DOHH2 (cell line): ENCODE measurements at regions not wholly inside any gene's neighbourhood (a gene's known extent, or its start where the extent isn't known, plus 50 kb on each side); places are given as distances from the start of the nearest gene placed in this dataset.

Experiments
- H3F3A ChIP-seq: fragments of 200-600 bp; sonication (generic), shearing (Covaris generic); 2 replicates; pipeline ENCODE4 v1.6.0; 2016; ENCODE audit warnings: antibody characterized with exemption, mild to moderate bottlenecking; ENCODE audit not compliant: control insufficient read depth, insufficient read depth
- H3K27ac ChIP-seq: fragments of 200-600 bp; sonication (generic); 2 replicates; pipeline ENCODE4 v1.5.1; 2014; ENCODE audit warnings: low read depth, mild to moderate bottlenecking, low read length, moderate library complexity
- H3K27me3 ChIP-seq: fragments of 200-600 bp; sonication (generic); 2 replicates; pipeline ENCODE4 v1.6.1; 2014; ENCODE audit warnings: mild to moderate bottlenecking, low read length, mixed read lengths; ENCODE audit not compliant: control insufficient read depth
- H3K36me3 ChIP-seq: fragments of 200-600 bp; sonication (generic); 2 replicates; pipeline ENCODE4 v1.6.1; 2014; ENCODE audit warnings: mild to moderate bottlenecking, low read length, moderate library complexity, mixed read lengths; ENCODE audit not compliant: control insufficient read depth
- H3K4me1 ChIP-seq: fragments of 200-600 bp; sonication (generic); 2 replicates; pipeline ENCODE4 v1.6.1; 2014; ENCODE audit warnings: mild to moderate bottlenecking, low read length, mixed read lengths; ENCODE audit not compliant: control insufficient read depth
- H3K4me2 ChIP-seq: fragments of 200-600 bp; sonication (generic); 2 replicates; pipeline ENCODE4 v1.6.0; 2014; ENCODE audit warnings: mild to moderate bottlenecking, low read length, moderate library complexity
- H3K4me3 ChIP-seq: fragments of 200-600 bp; sonication (generic); 2 replicates; pipeline ENCODE4 v1.5.1; 2014; ENCODE audit warnings: mild to moderate bottlenecking, low read length, mixed read lengths
- H3K79me2 ChIP-seq: fragments of 200-600 bp; sonication (generic); 2 replicates; pipeline ENCODE4 v1.6.1; 2014; ENCODE audit warnings: mild to moderate bottlenecking, low read length, mixed read lengths; ENCODE audit not compliant: control insufficient read depth
- H3K9me2 ChIP-seq: fragments of 200-600 bp; sonication (generic); replicated peaks from 2 replicates; pipeline ENCODE4 v1.6.1; 2014; ENCODE audit warnings: mild to moderate bottlenecking, low read length, mixed read lengths; ENCODE audit not compliant: control insufficient read depth
- H3K9me3 ChIP-seq: fragments of 200-600 bp; sonication (generic); 2 replicates; pipeline ENCODE4 v1.6.1; 2014; ENCODE audit warnings: antibody characterized with exemption, low read length, mixed read lengths; ENCODE audit not compliant: control insufficient read depth, insufficient read depth
- H4K20me1 ChIP-seq: fragments of 200-600 bp; sonication (generic); 2 replicates; pipeline ENCODE4 v1.6.0; 2014; ENCODE audit warnings: low read depth, mild to moderate bottlenecking, antibody characterized with exemption, low read length, moderate library complexity; ENCODE audit not compliant: control insufficient read depth, insufficient read depth
- EZH2phosphoT487 ChIP-seq: fragments of 200-600 bp; sonication (generic); IDR thresholded peaks from 2 replicates; pipeline ENCODE4 v1.6.1; 2017; ENCODE audit warnings: borderline replicate concordance, mild to moderate bottlenecking, antibody characterized with exemption, low read length, moderate library complexity, mixed read lengths
- TF ChIP-seq, protein P1 (sequence below): fragments of 200-600 bp; sonication (generic); IDR thresholded peaks from one replicate; pipeline ENCODE4 v1.5.1; 2014; ENCODE audit warnings: antibody characterized with exemption, mild to moderate bottlenecking, low read depth, low read length; ENCODE audit not compliant: poor library complexity, severe bottlenecking

DNA sequence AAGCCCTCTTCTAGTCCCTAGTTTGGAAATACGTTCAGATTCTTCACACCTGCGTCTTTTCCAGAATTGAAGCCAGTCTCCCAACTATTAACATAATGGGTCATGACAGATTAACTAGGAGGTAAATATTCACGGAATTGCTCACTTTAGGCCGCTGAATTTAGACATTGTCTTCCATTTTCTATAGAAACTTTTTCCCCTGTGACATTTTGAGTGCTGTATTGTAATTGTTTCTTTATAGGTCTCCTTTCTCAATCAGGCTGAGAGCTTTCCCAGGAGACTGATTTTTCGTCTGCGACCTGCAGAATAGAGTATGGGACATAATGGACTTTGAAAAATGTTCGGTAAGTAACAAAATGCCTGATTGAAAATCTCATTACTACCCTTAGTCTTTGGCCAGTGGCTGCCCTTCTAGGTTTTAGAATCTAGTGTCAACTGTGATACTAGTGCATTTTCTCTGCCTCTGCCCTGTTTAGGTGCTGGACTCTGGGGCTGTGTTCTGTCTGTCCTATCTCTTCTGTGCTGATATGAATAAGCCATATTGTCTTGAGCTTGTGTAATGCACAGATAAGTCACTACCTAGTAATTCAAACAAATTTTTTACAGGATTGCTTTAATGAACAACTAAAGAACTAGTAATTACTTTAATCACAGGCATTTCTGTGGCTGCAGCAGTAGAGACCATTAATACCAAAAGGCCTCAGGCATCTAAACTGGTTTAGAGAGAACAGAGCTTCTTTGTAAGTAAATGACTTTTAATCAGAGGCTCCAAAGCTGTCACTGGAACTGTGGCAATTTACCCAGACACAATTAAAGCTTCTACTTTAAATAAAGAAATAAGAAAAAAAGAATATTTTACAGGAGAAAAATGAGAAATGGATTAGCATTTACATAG lies 122.4 kb upstream of the FREM2 start:
- H3K79me2 ChIP-seq, result no peaks in the 10 kb centered on the region
- no peaks in the 10 kb centered on the region for H4K20me1 ChIP-seq
- H3K4me1 ChIP-seq, result no peaks in the 10 kb centered on the region
- no peaks in the 10 kb centered on the region for H3K9me2 ChIP-seq
- H3K36me3 ChIP-seq, result no peaks in the 10 kb centered on the region
- H3K27me3 ChIP-seq, result no peaks in the 10 kb centered on the region
- TF ChIP-seq, protein P1, sequence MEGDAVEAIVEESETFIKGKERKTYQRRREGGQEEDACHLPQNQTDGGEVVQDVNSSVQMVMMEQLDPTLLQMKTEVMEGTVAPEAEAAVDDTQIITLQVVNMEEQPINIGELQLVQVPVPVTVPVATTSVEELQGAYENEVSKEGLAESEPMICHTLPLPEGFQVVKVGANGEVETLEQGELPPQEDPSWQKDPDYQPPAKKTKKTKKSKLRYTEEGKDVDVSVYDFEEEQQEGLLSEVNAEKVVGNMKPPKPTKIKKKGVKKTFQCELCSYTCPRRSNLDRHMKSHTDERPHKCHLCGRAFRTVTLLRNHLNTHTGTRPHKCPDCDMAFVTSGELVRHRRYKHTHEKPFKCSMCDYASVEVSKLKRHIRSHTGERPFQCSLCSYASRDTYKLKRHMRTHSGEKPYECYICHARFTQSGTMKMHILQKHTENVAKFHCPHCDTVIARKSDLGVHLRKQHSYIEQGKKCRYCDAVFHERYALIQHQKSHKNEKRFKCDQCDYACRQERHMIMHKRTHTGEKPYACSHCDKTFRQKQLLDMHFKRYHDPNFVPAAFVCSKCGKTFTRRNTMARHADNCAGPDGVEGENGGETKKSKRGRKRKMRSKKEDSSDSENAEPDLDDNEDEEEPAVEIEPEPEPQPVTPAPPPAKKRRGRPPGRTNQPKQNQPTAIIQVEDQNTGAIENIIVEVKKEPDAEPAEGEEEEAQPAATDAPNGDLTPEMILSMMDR, result no peak
- no peak overlapping the region for H3K27ac ChIP-seq
- H3K4me3 ChIP-seq, result no peak overlapping the region
- H3K9me3 ChIP-seq, result peaks cover 4% of the 10 kb centered on the region; the same call in 1 of the 2 replicates
- no peaks in the 10 kb centered on the region for H3F3A ChIP-seq
- H3K4me2 ChIP-seq, result no peak overlapping the region

- H3K9me2 ChIP-seq, result no peaks in the 10 kb centered on the region
- H4K20me1 ChIP-seq, result no peaks in the 10 kb centered on the region
- no peak overlapping the region for H3K27ac ChIP-seq
- no peaks in the 10 kb centered on the region for H3K27me3 ChIP-seq
- H3K4me2 ChIP-seq, result no peak overlapping the region
- H3K4me1 ChIP-seq, result no peaks in the 10 kb centered on the region
- no peaks in the 10 kb centered on the region for H3K79me2 ChIP-seq
- H3K4me3 ChIP-seq, result no peak overlapping the region
- no peaks in the 10 kb centered on the region for H3F3A ChIP-seq
- TF ChIP-seq, protein P1, result no peak
- TF ChIP-seq EZH2phosphoT487, result no peak
- H3K36me3 ChIP-seq, result no peaks in the 10 kb centered on the region
- H3K9me3 ChIP-seq, result peaks cover 4% of the 10 kb centered on the region; the same call in 1 of the 2 replicates
Observed at GRCh38 chr13:38566023-38566422, 120.9 kb upstream of the FREM2 start.

DNA sequence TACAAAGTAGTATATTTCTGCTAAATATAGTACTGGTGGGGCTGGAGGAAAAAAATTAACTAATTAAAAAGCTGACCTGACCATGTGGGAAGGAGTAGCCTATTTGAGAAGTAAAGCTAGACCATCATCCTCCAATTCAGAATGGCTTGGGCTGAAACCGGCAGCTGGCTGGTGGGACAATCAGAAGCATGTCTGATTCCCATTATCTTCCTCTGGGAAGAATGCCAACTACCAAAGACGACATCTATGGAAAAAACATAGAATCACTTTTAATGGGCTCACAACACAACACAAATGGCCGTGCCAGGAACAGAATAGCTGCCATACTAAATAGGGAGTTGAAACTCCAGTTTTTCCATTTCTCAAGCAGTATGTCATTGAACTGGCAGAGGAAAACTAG lies 120.4 kb upstream of the FREM2 start:
- Histone ChIP-seq H3K27ac (no peak overlapping the region), H3K9me3 (peaks cover 4% of the 10 kb centered on the region; the same call in 1 of the 2 replicates), H3K27me3 (no peaks in the 10 kb centered on the region), H3K4me1 (no peaks in the 10 kb centered on the region), H3K9me2 (no peaks in the 10 kb centered on the region), H3K36me3 (no peaks in the 10 kb centered on the region), H3K4me2 (no peak overlapping the region), H3F3A (no peaks in the 10 kb centered on the region), H4K20me1 (no peaks in the 10 kb centered on the region), H3K79me2 (no peaks in the 10 kb centered on the region), H3K4me3 (no peak overlapping the region)
- TF ChIP-seq EZH2phosphoT487, result no peak
- TF ChIP-seq, protein P1, result no peak
